Lower leg skin (tissue), 3 donors: ENCODE measurements at regions not wholly inside any gene's neighbourhood (a gene's known extent, or its start where the extent isn't known, plus 50 kb on each side); places are given as distances from the start of the nearest gene placed in this dataset.

Source experiments
- CTCF ChIP-seq, 3 donors: fragments of 450-650 bp; IDR thresholded peaks; one replicate each; pipeline ENCODE4 v1.5.1; 2016; ENCODE audit warnings: antibody characterized with exemption in 3 of 3, mild to moderate bottlenecking in 3 of 3, moderate library complexity in 2 of 3
- POLR2A ChIP-seq, 2 donors: fragments of 450-650 bp; IDR thresholded peaks; one replicate each; pipeline ENCODE4 v1.6.1; 2016 to 2017; ENCODE audit warnings: antibody characterized with exemption in 2 of 2, mild to moderate bottlenecking in 1 of 2, moderate library complexity in 1 of 2

GRCh38 chr7:9900339-9900738 is 1073.3 kb upstream of the PHF14 start:
- TF ChIP-seq CTCF (IDR thresholded peaks at IDR 0.05) = no peak
- TF ChIP-seq POLR2A (IDR thresholded peaks at IDR 0.05) = no peak
